Ishikawa (cell line): ENCODE measurements at regions not wholly inside any gene's neighbourhood (a gene's known extent, or its start where the extent isn't known, plus 50 kb on each side); places are given as distances from the start of the nearest gene placed in this dataset.

Source experiments
- CEBPB ChIP-seq: IDR thresholded peaks from 2 replicates; pipeline ENCODE4 v1.6.1; 2012
- CREB1 ChIP-seq: IDR thresholded peaks from 2 replicates; pipeline ENCODE4 v1.6.1; 2012; ENCODE audit warnings: low read depth
- EGR1 ChIP-seq: IDR thresholded peaks from 2 replicates; pipeline ENCODE4 v1.6.1; 2012
- EP300 ChIP-seq: IDR thresholded peaks from 2 replicates; pipeline ENCODE4 v1.6.1; 2012; ENCODE audit warnings: borderline replicate concordance
- FOXM1 ChIP-seq: IDR thresholded peaks from 2 replicates; pipeline ENCODE4 v1.6.1; 2012; ENCODE audit warnings: low read depth, borderline replicate concordance
- MAX ChIP-seq: IDR thresholded peaks from 2 replicates; pipeline ENCODE4 v1.6.1; 2012
- NFIC ChIP-seq: IDR thresholded peaks from 2 replicates; pipeline ENCODE4 v1.6.1; 2012
- RAD21 ChIP-seq: IDR thresholded peaks from 2 replicates; pipeline ENCODE4 v1.6.1; 2012; ENCODE audit warnings: low read depth
- TAF1 ChIP-seq: IDR thresholded peaks from 2 replicates; pipeline ENCODE4 v1.6.1; 2012; ENCODE audit warnings: low read depth, mild to moderate bottlenecking
- TCF12 ChIP-seq: IDR thresholded peaks from 2 replicates; pipeline ENCODE4 v1.6.1; 2012; ENCODE audit warnings: low read depth
- TEAD4 ChIP-seq: IDR thresholded peaks from 2 replicates; pipeline ENCODE4 v1.6.1; 2012
- YY1 ChIP-seq: IDR thresholded peaks from 2 replicates; pipeline ENCODE4 v1.6.1; 2012; ENCODE audit warnings: low read depth
- ZBTB7A ChIP-seq: IDR thresholded peaks from 2 replicates; pipeline ENCODE4 v1.6.1; 2012; ENCODE audit warnings: low read depth
- TF ChIP-seq, protein P1 (sequence below): IDR thresholded peaks from 2 replicates; pipeline ENCODE4 v1.6.1; 2012
- TF ChIP-seq, protein P2 (sequence below): IDR thresholded peaks from 2 replicates; pipeline ENCODE4 v1.6.1; 2012; ENCODE audit warnings: low read depth, mild to moderate bottlenecking

DNA sequence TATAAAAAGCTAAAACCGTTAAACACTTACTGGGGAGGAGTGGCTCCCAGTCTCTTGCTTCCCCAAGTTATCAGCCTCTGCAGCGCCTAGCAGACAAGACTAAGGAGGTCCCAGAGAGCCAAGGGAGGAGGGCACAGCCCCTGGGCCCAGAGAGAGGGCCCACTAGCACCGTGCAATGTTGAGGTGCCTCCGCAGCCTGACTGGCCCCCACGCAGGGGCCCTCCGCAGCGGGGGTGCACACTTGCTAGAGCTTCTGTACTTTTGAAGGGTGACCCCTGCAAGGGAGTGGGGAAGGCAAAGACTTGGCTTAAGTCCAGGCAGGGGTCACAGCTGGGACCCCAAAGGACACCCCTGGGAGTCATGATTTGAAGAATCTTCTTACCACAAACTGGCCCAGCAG lies 98.0 kb downstream of the ADAMTS15 start:
- no peak for TF ChIP-seq FOXM1

DNA sequence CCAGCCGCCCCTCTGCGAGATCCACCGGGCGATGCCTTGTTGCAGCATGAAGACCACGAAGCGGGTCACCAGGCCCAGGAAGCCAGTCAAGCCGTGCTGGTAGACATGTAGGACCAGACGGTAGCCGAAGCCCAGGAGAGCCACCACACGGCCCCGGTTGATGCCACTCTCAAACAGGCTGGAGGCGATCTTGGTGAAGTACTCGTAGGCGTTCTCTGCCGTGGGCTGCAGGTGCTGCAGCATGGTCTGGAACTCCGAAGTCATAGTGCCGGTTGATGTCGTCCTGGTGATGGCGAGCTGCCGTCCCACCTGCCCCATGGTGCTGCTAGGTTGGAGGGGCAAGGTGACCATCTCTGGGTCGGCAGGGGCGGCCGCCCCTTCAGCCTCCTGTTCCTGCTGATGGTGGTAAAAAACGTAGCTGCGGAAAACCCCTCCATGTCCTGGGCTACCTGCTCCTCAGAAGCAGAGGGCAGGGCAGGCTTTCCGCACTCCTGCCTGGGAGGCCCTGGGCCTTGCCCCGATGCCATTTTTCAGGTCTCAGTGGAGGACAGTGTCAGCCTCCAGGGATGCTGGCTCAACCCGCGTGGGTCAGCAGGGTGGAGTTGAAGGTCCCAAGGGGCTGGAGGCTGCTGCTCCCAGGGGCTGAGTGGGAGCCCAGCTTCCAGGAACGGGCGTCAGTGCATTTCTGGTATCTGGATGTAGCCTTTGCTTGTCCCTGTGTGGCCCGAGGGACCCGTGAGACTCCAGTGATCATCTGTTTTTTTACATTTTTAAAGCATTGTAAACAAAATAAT lies 98.7 kb downstream of the ADAMTS15 start:
- TF ChIP-seq ZBTB7A, result no peak
- TF ChIP-seq CREB1, result no peak
- no peak for TF ChIP-seq EGR1
- no peak for TF ChIP-seq TEAD4
- TF ChIP-seq NFIC, result no peak
- TF ChIP-seq TAF1, result no peak
- TF ChIP-seq YY1, result no peak
- TF ChIP-seq RAD21, result no peak
- no peak for TF ChIP-seq TCF12
- TF ChIP-seq CEBPB, result no peak
- TF ChIP-seq, protein P1, sequence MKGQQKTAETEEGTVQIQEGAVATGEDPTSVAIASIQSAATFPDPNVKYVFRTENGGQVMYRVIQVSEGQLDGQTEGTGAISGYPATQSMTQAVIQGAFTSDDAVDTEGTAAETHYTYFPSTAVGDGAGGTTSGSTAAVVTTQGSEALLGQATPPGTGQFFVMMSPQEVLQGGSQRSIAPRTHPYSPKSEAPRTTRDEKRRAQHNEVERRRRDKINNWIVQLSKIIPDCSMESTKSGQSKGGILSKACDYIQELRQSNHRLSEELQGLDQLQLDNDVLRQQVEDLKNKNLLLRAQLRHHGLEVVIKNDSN, result no peak
- no peak for TF ChIP-seq FOXM1
- TF ChIP-seq, protein P2, sequence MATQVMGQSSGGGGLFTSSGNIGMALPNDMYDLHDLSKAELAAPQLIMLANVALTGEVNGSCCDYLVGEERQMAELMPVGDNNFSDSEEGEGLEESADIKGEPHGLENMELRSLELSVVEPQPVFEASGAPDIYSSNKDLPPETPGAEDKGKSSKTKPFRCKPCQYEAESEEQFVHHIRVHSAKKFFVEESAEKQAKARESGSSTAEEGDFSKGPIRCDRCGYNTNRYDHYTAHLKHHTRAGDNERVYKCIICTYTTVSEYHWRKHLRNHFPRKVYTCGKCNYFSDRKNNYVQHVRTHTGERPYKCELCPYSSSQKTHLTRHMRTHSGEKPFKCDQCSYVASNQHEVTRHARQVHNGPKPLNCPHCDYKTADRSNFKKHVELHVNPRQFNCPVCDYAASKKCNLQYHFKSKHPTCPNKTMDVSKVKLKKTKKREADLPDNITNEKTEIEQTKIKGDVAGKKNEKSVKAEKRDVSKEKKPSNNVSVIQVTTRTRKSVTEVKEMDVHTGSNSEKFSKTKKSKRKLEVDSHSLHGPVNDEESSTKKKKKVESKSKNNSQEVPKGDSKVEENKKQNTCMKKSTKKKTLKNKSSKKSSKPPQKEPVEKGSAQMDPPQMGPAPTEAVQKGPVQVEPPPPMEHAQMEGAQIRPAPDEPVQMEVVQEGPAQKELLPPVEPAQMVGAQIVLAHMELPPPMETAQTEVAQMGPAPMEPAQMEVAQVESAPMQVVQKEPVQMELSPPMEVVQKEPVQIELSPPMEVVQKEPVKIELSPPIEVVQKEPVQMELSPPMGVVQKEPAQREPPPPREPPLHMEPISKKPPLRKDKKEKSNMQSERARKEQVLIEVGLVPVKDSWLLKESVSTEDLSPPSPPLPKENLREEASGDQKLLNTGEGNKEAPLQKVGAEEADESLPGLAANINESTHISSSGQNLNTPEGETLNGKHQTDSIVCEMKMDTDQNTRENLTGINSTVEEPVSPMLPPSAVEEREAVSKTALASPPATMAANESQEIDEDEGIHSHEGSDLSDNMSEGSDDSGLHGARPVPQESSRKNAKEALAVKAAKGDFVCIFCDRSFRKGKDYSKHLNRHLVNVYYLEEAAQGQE, result no peak
- TF ChIP-seq MAX, result no peak
- no peak for TF ChIP-seq EP300

GRCh38 chr11:130547761-130548490 lies 99.5 kb downstream of the ADAMTS15 start:
- TF ChIP-seq TCF12 (no peak), TAF1 (no peak), EP300 (no peak), TEAD4 (no peak), ZBTB7A (no peak), NFIC (no peak), FOXM1 (no peak), CREB1 (no peak)
- TF ChIP-seq, protein P1, result no peak
- TF ChIP-seq, protein P2, result no peak

GRCh38 chr11:130548491-130548833 lies 100.0 kb downstream of the ADAMTS15 start:
- TF ChIP-seq MAX (no peak), TAF1 (no peak), RAD21 (no peak), YY1 (no peak), TEAD4 (no peak), ZBTB7A (no peak), NFIC (no peak)
- TF ChIP-seq, protein P2, result no peak
- TF ChIP-seq, protein P1, result no peak
